CD4-positive, alpha-beta T cell treated with Interleukin-4 for 4 hours (primary cell): ENCODE measurements at regions not wholly inside any gene's neighbourhood (a gene's known extent, or its start where the extent isn't known, plus 50 kb on each side); places are given as distances from the start of the nearest gene placed in this dataset.
"Not testable (repeated sequence)": the region's sequence is repeated elsewhere in the genome, so short reads cannot be mapped to it uniquely, and the experiment has no call there.

Experiments used
- DNase-seq: peaks from one replicate; pipeline ENCODE4 v3.0.0-alpha.2; 2020

GRCh38 chr5:12861886-12862654, 957.8 kb upstream of the CTNND2 start:
- no peak for DNase-seq

- DNase-seq, result not testable (repeated sequence)
Measured at GRCh38 chr5:12856105-12856504, 951.9 kb upstream of the CTNND2 start.

GRCh38 chr5:12854386-12854785, 950.1 kb upstream of the CTNND2 start:
- DNase-seq, result no peak

GRCh38 chr5:12851761-12852160, 947.5 kb upstream of the CTNND2 start:
- no peak for DNase-seq

GRCh38 chr5:12848709-12849108, 944.5 kb upstream of the CTNND2 start:
- no peak for DNase-seq

GRCh38 chr5:12845549-12846159, 941.4 kb upstream of the CTNND2 start:
- no peak for DNase-seq

GRCh38 chr5:12840972-12841371, 936.7 kb upstream of the CTNND2 start:
- no peak for DNase-seq

- DNase-seq, result no peak
Measured at GRCh38 chr5:12837592-12837991, 933.3 kb upstream of the CTNND2 start.

- DNase-seq, result no peak
Measured at GRCh38 chr5:12825163-12825562, 920.9 kb upstream of the CTNND2 start.

GRCh38 chr5:12805165-12805698, 901.0 kb upstream of the CTNND2 start:
- DNase-seq, result no peak

GRCh38 chr5:12799165-12799564, 894.9 kb upstream of the CTNND2 start:
- no peak for DNase-seq

- no peak for DNase-seq
Measured at GRCh38 chr5:12795333-12795663, 891.1 kb upstream of the CTNND2 start.

GRCh38 chr5:12794476-12795332, 890.5 kb upstream of the CTNND2 start:
- DNase-seq, result no peak

- no peak for DNase-seq
Measured at GRCh38 chr5:12793373-12793772, 889.1 kb upstream of the CTNND2 start.

- DNase-seq, result no peak
Measured at GRCh38 chr5:12780536-12780935, 876.3 kb upstream of the CTNND2 start.

GRCh38 chr5:12777342-12777741, 873.1 kb upstream of the CTNND2 start:
- DNase-seq, result no peak

GRCh38 chr5:12772276-12772675, 868.0 kb upstream of the CTNND2 start:
- no peak for DNase-seq

- DNase-seq, result no peak
Measured at GRCh38 chr5:12759377-12759776, 855.1 kb upstream of the CTNND2 start.

GRCh38 chr5:12757035-12757434, 852.8 kb upstream of the CTNND2 start:
- DNase-seq, result no peak

- no peak for DNase-seq
Measured at GRCh38 chr5:12745537-12745936, 841.3 kb upstream of the CTNND2 start.

- no peak for DNase-seq
Measured at GRCh38 chr5:12743582-12743981, 839.3 kb upstream of the CTNND2 start.

GRCh38 chr5:12730354-12730753, 826.1 kb upstream of the CTNND2 start:
- no peak for DNase-seq

GRCh38 chr5:12716664-12717063, 812.4 kb upstream of the CTNND2 start:
- DNase-seq, result no peak

GRCh38 chr5:12707560-12707959, 803.3 kb upstream of the CTNND2 start:
- no peak for DNase-seq
